Stomach (tissue), 8 donors: ENCODE measurements at regions not wholly inside any gene's neighbourhood (a gene's known extent, or its start where the extent isn't known, plus 50 kb on each side); places are given as distances from the start of the nearest gene placed in this dataset.

Experiments
- DNase-seq, 2 donors: peaks; one replicate each; pipeline versions ENCODE4 v3.0.0 to v3.0.0-alpha.2; 2013 to 2019
- H3K27ac ChIP-seq, 5 donors: fragments of 200-600 bp in 4 of 5; sonication (generic) in 4 of 5; one replicate each; pipeline ENCODE4 v1.5.1; 2013 to 2019; ENCODE audit warnings: mild to moderate bottlenecking in 1 of 5, moderate library complexity in 1 of 5
- H3K27me3 ChIP-seq, 3 donors: fragments of 200-600 bp; sonication (generic); one replicate each; pipeline ENCODE4 v1.5.1; 2017 to 2019; ENCODE audit warnings: mixed run types in 1 of 3
- H3K36me3 ChIP-seq, 4 donors: fragments of 200-600 bp; sonication (generic); 1 replicate in 3 of 4; 2 replicates in 1 of 4; pipeline ENCODE4 v1.5.1; 2016 to 2019
- H3K4me1 ChIP-seq, 4 donors: fragments of 200-600 bp; sonication (generic); one replicate each; pipeline ENCODE4 v1.5.1; 2016 to 2019
- H3K4me3 ChIP-seq, 4 donors: fragments of 200-600 bp; sonication (generic) in 3 of 4; one replicate each; pipeline ENCODE4 v1.5.1; 2016 to 2019; ENCODE audit warnings: mild to moderate bottlenecking in 1 of 4
- H3K9me3 ChIP-seq, 4 donors: fragments of 200-600 bp; sonication (generic); one replicate each; pipeline ENCODE4 v1.5.1; 2016 to 2019
- EP300 ChIP-seq: sonication (generic); formaldehyde crosslinking; IDR thresholded peaks from one replicate; pipeline ENCODE4 v1.6.1; 2017; ENCODE audit warnings: antibody characterized with exemption
- POLR2A ChIP-seq, 4 donors: fragments of 450-650 bp; IDR thresholded peaks; one replicate each; pipeline ENCODE4 v1.6.1; 2016; ENCODE audit warnings: antibody characterized with exemption in 4 of 4, control low read depth in 2 of 4, mild to moderate bottlenecking in 1 of 4, moderate library complexity in 1 of 4
- POLR2AphosphoS5 ChIP-seq, 3 donors: sonication (generic); formaldehyde crosslinking; IDR thresholded peaks; one replicate each; pipeline ENCODE4 v1.6.1; 2016; ENCODE audit warnings: antibody characterized with exemption in 3 of 3
- WGBS, 5 donors: extraction: QIAGEN DNeasy Blood & Tissue Kit in 3 of 5; methylation state at CpG; one replicate each; pipeline versions ENCODE4 v1.1.5 to v1.1.7; 2013 to 2018; 5-methylcytosine and 5-hydroxymethylcytosine counted together
- intact Hi-C: fragments of 100-400 bp; cut with DNase I; formaldehyde crosslinking; loops from one replicate; pipeline ENCODE4 v1.15.1; 2023; ENCODE audit warnings: low total_unique reads
- TF ChIP-seq, protein P1 (sequence below), 7 experiments: fragments of 450-650 bp in 4 of 7; fragments of 200-600 bp in 3 of 7; sonication (generic) in 3 of 7; IDR thresholded peaks; one replicate each; pipeline ENCODE4 v1.5.1; 2016 to 2019; ENCODE audit warnings: antibody characterized with exemption in 7 of 7, control low read depth in 2 of 7, mild to moderate bottlenecking in 1 of 7
- donor health status: healthy with polysubstance abuse.
- donor health status: Bipolar disorder and iron deficiency.
- donor health status: healthy.

DNA sequence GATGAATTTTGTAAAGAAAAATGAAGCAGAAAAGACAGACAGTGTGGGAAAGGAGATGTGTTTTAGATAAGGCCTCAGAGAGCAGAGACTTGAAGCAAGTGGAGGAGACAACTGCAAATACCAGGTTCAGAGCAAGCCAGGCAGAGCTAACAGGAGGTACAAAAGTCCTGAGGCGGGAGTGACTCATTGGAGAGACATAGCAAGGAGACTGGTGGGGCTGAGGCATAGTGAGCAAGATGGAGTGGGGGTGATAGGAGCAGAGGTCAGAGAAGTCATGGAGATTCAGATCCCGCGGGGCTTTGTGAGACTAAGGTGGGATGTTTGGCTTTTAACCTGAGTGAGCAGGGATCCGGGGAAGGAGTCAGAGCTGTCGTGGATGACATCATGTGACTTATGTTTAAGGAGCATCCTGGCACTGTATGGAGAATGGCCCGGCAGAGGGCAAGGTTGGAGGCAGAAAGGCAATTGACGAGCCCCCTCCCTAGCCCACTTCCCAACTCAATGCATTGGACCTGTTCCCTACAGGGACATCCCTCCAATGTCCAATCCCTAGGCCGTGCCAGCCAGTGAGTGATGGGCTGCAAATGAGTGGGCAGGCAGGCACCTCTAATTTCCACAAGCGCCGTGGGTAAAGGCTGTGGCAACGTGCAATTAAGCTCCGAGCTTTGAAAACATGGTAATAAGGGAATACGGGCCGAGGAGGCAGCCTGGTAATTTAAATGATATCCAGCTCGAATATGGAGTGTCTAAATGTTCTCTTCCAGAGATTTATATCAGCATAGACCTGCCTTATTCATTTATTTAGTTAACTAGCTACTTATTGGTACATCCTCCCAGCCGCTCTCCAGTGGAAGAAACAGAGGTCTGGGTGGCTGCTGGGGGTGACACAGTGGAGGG lies 206.8 kb upstream of the LHX5 start:
- intact Hi-C loops: no loop called here
- Histone ChIP-seq H3K27me3 (peaks cover 0 to 66% (median 0%) of the 10 kb centered on the region in 3 donors), H3K27ac (no peak overlapping the region), H3K4me3 (no peak overlapping the region), H3K4me1 (no peaks in the 10 kb centered on the region), H3K9me3 (no peaks in the 10 kb centered on the region), H3K36me3 (no peaks in the 10 kb centered on the region)
- TF ChIP-seq, protein P1, sequence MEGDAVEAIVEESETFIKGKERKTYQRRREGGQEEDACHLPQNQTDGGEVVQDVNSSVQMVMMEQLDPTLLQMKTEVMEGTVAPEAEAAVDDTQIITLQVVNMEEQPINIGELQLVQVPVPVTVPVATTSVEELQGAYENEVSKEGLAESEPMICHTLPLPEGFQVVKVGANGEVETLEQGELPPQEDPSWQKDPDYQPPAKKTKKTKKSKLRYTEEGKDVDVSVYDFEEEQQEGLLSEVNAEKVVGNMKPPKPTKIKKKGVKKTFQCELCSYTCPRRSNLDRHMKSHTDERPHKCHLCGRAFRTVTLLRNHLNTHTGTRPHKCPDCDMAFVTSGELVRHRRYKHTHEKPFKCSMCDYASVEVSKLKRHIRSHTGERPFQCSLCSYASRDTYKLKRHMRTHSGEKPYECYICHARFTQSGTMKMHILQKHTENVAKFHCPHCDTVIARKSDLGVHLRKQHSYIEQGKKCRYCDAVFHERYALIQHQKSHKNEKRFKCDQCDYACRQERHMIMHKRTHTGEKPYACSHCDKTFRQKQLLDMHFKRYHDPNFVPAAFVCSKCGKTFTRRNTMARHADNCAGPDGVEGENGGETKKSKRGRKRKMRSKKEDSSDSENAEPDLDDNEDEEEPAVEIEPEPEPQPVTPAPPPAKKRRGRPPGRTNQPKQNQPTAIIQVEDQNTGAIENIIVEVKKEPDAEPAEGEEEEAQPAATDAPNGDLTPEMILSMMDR (IDR thresholded peaks at IDR 0.05): no peak
- TF ChIP-seq POLR2A (IDR thresholded peaks at IDR 0.05) (no peak), EP300 (no peak), POLR2AphosphoS5 (IDR thresholded peaks at IDR 0.05) (no peak)
- 61 to 73% (median 66%) methylated on average over 16 of the region's 16 CpGs for WGBS, 5 donors
- DNase-seq: no peak

DNA sequence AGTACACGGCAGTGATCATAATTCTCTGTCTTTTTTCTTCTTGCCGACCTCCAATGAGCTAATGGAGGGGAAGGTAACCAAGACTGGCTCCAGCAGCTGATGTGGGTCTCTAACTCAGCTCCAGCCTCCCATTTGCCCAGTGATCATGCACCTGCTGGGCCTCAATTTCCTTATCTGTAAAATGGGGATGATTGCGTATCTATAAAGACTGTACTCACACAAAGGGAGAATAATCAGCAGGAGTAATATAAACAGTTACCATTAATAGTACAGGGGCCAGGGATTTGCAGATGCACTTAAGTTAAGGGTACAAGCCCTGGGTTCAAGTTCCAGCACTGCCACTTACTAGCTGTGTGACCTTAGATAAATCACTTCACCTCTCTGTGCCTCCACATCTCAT lies 204.9 kb upstream of the LHX5 start:
- H3K9me3 ChIP-seq: no peaks in the 10 kb centered on the region
- no peaks in the 10 kb centered on the region for H3K4me1 ChIP-seq
- H3K36me3 ChIP-seq: no peaks in the 10 kb centered on the region
- intact Hi-C loops: no loop called here
- no peak overlapping the region for H3K27ac ChIP-seq
- H3K27me3 ChIP-seq: peaks cover 0 to 70% (median 0%) of the 10 kb centered on the region in 3 donors
- no peak overlapping the region for H3K4me3 ChIP-seq
- TF ChIP-seq POLR2AphosphoS5 (IDR thresholded peaks at IDR 0.05) (no peak), POLR2A (IDR thresholded peaks at IDR 0.05) (no peak), EP300 (no peak)
- TF ChIP-seq, protein P1 (IDR thresholded peaks at IDR 0.05): no peak
- WGBS, 5 donors: 69 to 83% (median 74%) methylated on average over 3 of the region's 3 CpGs
- no peak for DNase-seq

DNA sequence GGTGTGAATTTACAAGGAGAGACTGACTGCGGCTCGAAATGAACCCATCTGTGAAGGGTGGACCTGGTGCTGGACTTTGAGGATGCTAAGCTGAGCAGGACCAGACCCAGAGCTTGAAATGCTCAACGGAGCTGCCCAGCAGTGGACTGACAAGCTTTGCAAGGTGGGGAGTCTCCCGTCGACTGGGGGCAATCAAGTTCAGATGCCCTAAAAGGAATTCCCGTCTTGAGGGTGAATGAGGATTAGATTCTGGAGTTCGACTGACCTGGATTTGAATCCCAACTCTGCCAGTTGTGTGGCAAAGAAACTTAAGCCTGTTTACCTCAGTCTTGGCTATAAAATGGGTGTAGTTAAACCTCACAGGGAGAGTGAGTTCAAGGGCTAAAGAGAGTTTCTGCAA lies 204.4 kb upstream of the LHX5 start:
- no peak overlapping the region for H3K4me3 ChIP-seq
- peaks cover 0 to 74% (median 0%) of the 10 kb centered on the region in 3 donors for H3K27me3 ChIP-seq
- intact Hi-C loops: no loop called here
- DNase-seq: no peak
- H3K9me3 ChIP-seq: no peaks in the 10 kb centered on the region
- no peak overlapping the region for H3K27ac ChIP-seq
- H3K36me3 ChIP-seq: no peaks in the 10 kb centered on the region
- TF ChIP-seq POLR2A (IDR thresholded peaks at IDR 0.05) (no peak), EP300 (no peak), POLR2AphosphoS5 (IDR thresholded peaks at IDR 0.05) (no peak)
- TF ChIP-seq, protein P1 (IDR thresholded peaks at IDR 0.05): no peak
- 87 to 90% (median 88%) methylated on average over 7 of the region's 7 CpGs for WGBS, 5 donors
- H3K4me1 ChIP-seq: no peaks in the 10 kb centered on the region

DNA sequence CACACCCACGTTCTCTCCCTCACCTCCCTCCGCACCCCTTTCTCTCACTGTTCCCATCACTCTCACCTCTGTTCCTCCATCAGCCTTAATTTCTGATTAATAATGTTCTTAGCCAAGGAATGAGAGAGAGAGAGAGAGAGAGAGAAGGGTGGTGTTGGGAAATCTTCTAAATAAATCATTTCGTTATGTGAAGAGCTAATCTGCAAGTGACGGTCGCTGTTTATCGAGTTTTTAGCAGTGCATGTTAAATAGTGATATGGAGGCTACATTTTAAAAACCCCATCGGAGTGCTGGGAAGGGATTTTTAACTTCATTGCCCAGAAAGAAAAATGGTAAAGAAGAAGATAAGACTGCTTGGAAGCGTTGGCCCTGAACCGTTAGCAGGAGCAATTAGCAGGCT lies 203.3 kb upstream of the LHX5 start:
- no peak overlapping the region for H3K4me3 ChIP-seq
- peaks cover 0 to 85% (median 4%) of the 10 kb centered on the region in 3 donors for H3K27me3 ChIP-seq
- intact Hi-C loops: no loop called here
- H3K9me3 ChIP-seq: no peaks in the 10 kb centered on the region
- TF ChIP-seq, protein P1 (IDR thresholded peaks at IDR 0.05): no peak
- TF ChIP-seq POLR2A (IDR thresholded peaks at IDR 0.05) (no peak), EP300 (no peak), POLR2AphosphoS5 (IDR thresholded peaks at IDR 0.05) (no peak)
- no peak overlapping the region for H3K27ac ChIP-seq
- no peaks in the 10 kb centered on the region for H3K4me1 ChIP-seq
- 33 to 51% (median 49%) methylated on average over 9 of the region's 9 CpGs for WGBS, 5 donors
- DNase-seq: no peak
- H3K36me3 ChIP-seq: no peaks in the 10 kb centered on the region
